Kidney epithelial cell (primary cell): ENCODE measurements at regions not wholly inside any gene's neighbourhood (a gene's known extent, or its start where the extent isn't known, plus 50 kb on each side); places are given as distances from the start of the nearest gene placed in this dataset.

ENCODE experiments used
- DNase-seq: peaks from one replicate; pipeline ENCODE4 v3.0.0-alpha.2; 2010; ENCODE audit warnings: low read depth
- H3K27me3 ChIP-seq: 2 replicates; pipeline ENCODE4 v1.6.0; 2011; ENCODE audit warnings: low read length; ENCODE audit not compliant: control insufficient read depth, insufficient read depth
- H3K36me3 ChIP-seq: 2 replicates; pipeline ENCODE4 v1.5.1; 2011; ENCODE audit warnings: low read length; ENCODE audit not compliant: control insufficient read depth, insufficient read depth
- H3K4me3 ChIP-seq: 2 replicates; pipeline ENCODE4 v1.5.1; 2011; ENCODE audit warnings: low read depth, mild to moderate bottlenecking, control low read depth, low read length
- CTCF ChIP-seq: IDR thresholded peaks from 2 replicates; pipeline ENCODE4 v1.5.1; 2011; ENCODE audit warnings: mild to moderate bottlenecking, moderate library complexity, low read length, control low read depth, inconsistent platforms; ENCODE audit not compliant: insufficient read depth, poor library complexity, severe bottlenecking

- no peak for DNase-seq
- H3K36me3 ChIP-seq, result no peaks in the 10 kb centered on the region
- no peaks in the 10 kb centered on the region for H3K27me3 ChIP-seq
- H3K4me3 ChIP-seq, result no peak overlapping the region
- no peak for TF ChIP-seq CTCF
These were observed 229.1 kb upstream of the PELI2 start for GRCh38 chr14:55889124-55889523.

- no peaks in the 10 kb centered on the region for H3K36me3 ChIP-seq
- no peaks in the 10 kb centered on the region for H3K27me3 ChIP-seq
- H3K4me3 ChIP-seq, result no peak overlapping the region
- DNase-seq, result no peak
- no peak for TF ChIP-seq CTCF
These were observed 226.5 kb upstream of the PELI2 start for GRCh38 chr14:55891692-55892091.

- no peaks in the 10 kb centered on the region for H3K36me3 ChIP-seq
- no peak for DNase-seq
- no peaks in the 10 kb centered on the region for H3K27me3 ChIP-seq
- H3K4me3 ChIP-seq, result no peak overlapping the region
- no peak for TF ChIP-seq CTCF
These were observed 225.3 kb upstream of the PELI2 start for GRCh38 chr14:55892906-55893305.

- no peak for TF ChIP-seq CTCF
- DNase-seq, result no peak
- Histone ChIP-seq H3K4me3 (no peak overlapping the region), H3K36me3 (no peaks in the 10 kb centered on the region), H3K27me3 (no peaks in the 10 kb centered on the region)
These were observed 224.5 kb upstream of the PELI2 start for GRCh38 chr14:55893705-55894104.

- Histone ChIP-seq H3K36me3 (no peaks in the 10 kb centered on the region), H3K4me3 (no peak overlapping the region), H3K27me3 (no peaks in the 10 kb centered on the region)
- no peak for TF ChIP-seq CTCF
- no peak for DNase-seq
These were observed 221.2 kb upstream of the PELI2 start for GRCh38 chr14:55897031-55897430.

GRCh38 chr14:55898938-55899337, 219.3 kb upstream of the PELI2 start:
- H3K4me3 ChIP-seq, result no peak overlapping the region
- no peak for TF ChIP-seq CTCF
- no peak for DNase-seq
- H3K27me3 ChIP-seq, result no peaks in the 10 kb centered on the region
- H3K36me3 ChIP-seq, result no peaks in the 10 kb centered on the region
